DMS 273 (cell line): ENCODE measurements at regions not wholly inside any gene's neighbourhood (a gene's known extent, or its start where the extent isn't known, plus 50 kb on each side); places are given as distances from the start of the nearest gene placed in this dataset.
A peak's percentile ranks its signal among the peaks of the same experiment; 100 is the strongest.

ENCODE experiments used
- DNase-seq: peaks from one replicate; lab custom pipeline; 2025; ENCODE audit not compliant: unreplicated experiment; lab: John Stamatoyannopoulos, UW

DNA sequence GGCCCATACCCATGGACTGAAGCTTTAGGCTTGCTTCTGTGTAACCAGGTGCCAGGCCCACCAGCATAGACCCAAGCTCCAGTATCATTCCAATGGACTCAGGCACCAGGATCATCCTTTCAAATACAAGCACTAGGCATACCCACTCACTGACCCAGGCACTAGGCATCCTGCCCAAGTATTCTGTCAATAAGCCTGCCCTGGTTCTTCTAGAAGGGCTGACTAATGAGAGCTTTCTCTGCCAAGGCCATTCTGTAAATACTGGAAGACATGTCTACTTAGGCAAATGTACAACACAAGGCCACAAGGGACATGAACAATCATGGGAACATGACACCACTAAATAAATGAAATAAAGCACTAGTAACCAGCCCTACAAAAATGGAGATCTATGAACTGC is 352.2 kb downstream of the FSCB start:
- DNase-seq = no peak

DNA sequence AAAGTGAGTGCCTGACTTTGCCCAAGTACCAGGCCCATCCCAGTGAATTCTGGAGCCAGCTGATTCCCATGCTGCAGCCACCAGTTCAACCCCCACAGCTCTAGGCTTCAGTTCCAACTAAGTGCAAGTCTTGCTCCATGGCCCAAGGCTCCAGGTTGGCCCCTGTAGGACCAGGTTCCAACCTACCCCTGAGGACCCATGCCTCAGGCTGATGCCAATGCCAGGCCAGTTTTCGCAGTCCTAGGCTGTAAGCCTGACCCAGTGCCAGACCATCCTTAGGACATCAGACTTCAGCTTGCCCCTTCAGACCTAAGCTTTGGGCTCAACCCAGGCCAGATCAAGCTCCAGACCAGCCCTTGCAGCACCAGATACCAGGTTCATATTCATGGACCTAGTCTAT is 352.6 kb downstream of the FSCB start:
- no peak for DNase-seq

DNA sequence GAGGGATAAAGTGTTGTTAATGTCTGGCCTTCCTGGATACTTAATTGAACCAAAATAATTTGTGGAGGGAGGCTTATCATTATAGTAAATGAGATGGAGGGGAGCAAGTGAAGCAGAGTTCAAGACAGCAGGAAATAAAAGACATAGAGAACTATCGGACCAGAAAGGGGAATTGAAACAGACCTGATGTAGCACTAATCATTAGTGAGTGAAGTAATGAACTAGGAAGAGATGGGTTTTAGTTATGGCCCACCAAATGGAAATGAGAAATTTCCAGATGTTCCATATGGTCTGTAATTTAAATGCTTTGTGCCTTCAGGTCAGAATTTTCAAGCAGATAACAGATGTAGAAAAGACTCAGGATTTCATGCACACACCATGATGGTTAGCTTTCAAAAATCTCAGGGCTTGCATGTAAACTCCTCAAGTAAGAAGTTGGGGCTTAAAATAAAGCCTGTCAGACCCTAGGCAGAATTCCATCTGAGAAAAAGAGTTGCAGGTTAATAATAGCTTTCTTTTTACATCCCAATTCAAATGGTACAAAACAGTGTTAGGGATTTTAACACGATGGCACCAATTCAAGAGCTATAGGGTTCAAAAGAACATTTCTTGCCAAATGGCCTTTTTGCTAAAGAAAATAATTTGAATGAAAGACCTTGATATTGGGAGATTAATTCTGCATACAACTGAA is 355.8 kb downstream of the FSCB start:
- DNase-seq = no peak

DNA sequence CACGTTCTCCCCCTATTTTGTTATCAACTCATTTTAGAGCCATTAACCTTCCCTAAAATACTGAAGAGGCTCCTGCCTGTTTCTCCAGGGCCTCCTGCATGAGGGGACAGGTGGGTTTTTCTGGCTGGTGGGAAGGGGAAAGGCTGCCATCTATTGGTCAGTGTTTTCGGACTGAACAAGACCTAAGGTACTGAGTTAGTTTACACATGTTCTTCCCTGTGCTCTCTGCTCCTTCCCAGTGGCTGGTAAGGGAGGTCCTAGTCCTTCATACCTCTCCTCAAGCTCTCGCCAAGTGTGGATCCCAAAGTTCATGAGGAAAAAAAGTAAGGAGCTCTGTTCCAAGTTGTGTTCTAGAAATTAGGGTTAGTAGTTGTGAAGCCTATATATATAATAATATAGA is 357.5 kb downstream of the FSCB start:
- DNase-seq = peak; percentile 84

DNA sequence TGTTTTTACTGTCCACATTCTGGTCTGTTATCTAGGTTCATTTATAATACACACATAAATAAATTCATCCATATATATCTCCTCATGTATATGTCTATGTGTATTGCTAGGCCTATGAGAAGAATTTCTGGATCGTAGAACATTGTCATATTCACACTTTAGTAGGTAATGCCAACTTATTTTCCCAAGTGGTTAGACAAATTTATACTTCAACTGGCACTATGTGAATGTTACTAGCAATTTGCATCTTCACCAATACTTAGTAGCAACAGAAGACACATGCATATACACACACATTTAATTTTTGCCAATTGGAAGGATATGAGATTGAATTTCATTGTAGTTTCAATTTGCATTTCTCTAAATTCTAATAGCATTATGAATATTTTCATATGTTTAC is 365.1 kb downstream of the FSCB start:
- no peak for DNase-seq

DNA sequence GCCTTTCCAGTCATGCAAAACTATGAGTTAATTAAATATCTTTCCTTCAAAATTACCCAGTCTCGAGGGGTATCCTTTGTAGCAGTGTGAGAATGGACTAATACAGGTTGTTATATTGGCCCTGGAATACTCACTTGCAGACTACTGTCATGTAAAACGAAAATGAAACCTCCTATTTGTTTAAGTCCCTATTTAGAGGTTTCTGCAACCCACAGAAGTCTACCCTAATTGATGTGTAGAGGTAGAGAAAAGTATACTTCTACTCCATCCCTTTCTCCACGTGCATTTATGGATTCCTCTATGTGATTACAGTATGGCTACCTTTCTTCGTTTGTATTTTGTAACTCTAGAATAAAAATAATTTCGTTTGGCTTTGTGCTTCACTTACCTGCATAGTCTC is 371.1 kb downstream of the FSCB start:
- no peak for DNase-seq

DNA sequence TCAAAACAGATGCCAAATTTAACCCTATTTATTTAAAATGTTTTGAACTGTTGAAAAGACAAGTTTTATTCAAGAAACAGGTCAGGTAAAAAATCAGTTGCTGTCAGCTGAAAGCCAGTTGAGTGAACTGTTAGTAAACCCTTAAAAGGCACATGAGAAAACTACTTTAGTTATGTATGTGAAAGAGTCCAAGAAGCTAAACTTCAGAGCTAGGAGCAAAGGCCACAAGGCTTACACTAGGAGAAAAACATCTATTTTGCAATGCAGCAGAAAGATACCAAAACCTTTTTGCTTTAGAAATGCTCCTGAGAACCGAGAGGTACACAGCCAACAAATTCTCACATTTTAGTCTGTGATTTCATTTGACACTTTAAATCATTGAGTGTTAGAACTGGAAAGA is 375.2 kb downstream of the FSCB start:
- DNase-seq = no peak

DNA sequence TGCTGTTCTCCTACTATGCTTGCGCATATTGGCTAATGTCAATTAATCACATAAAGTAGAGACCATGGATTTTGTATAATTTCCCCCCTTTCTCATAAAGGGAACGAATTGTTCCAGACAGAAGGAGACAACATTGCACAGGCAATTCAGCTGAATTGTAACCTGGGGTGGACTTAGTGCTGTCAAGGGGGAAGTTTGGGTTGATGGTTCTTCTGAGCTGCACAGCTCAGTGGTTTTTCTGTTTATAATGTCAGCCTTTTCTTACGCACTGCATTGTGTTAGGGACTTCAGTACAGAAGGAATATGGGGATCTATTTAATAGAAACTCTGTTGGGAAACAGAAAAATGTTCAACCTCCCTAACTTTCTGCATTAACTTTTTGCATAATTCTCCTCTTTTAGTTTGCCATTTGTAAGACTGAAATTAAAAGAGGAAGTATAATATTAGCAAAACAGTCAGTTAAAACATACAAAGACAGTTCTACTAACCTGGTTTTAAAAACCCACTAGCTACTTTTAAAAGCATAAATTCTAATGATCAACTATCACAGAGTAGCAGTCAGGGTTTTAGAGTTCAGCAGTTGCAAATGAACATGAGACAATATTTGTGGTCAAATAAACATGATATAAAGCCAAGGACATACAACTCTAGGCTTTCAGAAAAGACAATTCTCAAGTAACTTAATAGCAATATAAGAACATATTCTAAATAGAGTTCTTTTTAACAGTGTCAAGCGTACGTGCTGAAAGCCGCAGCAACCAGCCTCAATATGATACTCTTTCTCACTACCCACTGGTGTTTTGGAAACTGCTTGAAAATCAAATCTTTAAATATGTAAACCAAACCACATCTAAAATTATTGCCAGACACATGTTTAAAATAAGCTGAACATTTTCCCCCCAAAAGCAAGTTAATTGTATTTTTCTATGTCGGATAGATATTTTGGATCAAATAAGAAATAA is 393.0 kb downstream of the FSCB start:
- DNase-seq = no peak

DNA sequence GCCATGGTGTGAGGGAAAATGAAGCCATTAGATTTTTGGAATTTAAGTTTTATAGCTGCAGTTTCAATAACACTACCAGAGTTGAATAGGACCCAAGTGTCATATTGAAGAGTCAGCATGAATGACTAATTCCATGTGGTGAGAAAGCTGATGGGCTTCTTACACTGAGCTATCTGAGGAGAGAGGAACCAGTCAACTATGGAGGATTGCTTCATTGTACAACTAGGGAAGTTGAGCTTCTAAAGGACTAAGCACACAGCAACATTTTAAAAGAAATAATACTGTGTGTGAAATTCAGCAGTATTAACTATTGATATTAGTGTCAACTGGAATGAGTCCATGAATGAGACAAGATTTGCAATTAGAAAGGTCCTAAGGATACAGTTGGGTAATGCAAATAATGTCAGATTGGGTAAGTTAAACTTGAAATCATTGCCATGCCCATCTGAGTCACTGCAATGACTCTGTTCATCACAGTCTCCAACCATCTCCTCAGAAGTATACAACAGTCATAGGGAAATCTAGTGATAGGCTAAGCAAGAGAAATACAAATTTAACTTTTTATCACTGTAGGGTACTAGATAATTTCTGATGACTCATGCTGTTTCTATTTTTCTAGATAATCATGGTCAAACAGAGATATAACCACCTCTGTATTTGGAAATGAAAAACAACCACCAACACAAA is 394.2 kb downstream of the FSCB start:
- no peak for DNase-seq

DNA sequence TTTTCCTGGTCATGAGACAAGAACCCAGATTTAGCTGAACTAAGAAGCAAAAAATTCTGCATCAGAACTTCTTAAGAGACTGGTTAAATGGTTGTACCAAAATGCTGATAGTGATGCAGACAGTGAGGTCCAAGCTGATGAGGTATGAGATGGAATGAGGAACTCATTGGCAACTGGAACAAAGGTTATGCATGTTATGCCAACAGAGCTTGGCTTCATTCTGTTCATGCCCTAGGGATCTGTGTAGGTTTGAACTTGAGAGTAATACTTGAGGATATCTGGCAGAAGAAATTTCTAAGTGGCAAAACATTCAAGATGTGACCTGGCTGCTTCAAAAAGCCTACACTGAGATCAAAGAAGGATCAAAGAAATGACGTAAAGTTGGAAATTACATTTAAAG is 398.0 kb downstream of the FSCB start:
- DNase-seq = no peak

DNA sequence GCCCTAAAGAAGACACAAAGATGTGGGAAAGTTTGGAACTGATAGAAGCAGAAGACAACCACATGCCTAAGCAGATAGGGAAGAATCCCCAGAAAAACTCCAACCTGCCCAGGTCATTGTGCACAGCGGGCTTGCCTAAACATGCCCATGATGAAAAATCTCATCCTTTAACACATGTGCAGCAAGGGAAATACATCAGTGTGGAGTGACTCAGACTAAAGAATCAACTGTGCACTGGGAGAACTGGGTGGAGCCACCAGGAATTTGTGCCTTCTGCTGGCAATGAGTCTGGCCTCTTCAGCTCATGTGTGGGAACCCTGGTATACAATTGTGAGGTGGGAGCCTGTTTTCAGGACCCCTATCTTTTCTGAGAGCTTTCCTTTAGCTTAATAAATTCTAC is 398.5 kb downstream of the FSCB start:
- no peak for DNase-seq

DNA sequence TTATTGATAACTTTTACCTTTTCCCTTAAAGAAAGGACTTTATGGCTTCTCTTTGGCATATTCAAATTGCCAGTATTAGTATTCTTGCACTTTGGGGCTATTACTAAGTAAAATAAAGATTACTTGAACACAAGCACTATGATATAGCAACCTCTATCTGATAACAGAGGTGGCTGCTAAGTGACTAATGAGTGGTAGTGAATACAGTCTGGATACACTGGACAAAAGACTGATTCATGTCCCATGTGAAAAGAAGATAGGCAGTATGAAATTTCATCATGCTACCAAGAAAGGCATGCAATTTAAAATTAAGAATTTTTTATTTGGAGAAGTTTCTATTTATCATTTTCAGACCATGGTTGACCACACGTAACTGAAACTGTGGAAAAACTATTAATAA is 399.9 kb downstream of the FSCB start:
- no peak for DNase-seq

DNA sequence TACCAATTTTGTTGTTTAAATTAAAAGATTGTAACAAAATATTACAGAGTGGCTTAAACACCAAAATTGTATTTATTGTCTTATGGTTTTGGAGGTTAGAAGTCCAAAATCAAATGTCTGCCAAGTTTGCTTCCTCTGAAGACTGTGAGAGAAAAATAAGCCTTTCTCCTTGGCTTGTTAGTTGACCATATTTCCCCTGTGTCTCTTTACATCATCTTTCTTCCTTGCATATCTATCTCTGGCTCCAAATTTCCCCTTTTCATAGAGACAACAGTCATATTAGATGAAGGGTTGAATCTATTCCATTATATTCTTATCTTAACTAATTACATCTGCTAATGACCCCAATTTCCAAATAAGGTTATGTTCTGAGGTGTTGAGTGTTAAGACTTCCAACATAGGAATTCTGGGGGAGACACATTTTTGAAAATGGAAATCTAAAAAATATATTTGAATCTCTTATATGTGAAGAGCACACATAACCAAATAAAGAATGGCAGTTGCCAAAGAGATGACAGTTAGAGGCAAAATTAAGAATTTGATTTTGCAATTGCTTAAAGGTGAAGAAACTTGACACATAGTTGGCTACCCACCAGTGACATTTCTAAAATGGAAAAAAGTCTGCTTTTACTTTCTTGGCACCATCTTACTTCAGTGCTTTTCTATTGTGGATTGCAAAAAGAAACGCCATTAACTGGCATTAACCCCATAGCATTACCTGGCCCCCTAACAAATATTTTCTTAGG is 407.2 kb downstream of the FSCB start:
- DNase-seq = no peak

DNA sequence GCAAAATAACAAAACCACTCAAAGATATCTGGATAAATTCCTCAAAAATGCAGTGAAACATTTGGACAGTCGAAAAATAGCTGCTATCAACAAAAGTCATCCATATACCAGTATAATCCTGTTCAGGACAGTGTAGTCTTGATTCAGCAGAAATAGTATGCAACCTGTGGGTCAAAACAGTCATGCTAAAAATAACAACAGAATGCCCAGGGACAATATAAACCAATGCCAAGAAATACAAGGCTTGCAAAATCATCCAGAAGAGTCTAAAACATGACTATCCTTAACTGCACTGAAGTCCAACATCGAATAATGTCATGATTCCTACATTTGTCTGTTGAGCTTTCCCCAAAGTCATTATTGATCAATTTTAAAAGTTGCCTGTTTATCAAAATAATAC is 425.9 kb downstream of the FSCB start:
- DNase-seq = peak; percentile 11

DNA sequence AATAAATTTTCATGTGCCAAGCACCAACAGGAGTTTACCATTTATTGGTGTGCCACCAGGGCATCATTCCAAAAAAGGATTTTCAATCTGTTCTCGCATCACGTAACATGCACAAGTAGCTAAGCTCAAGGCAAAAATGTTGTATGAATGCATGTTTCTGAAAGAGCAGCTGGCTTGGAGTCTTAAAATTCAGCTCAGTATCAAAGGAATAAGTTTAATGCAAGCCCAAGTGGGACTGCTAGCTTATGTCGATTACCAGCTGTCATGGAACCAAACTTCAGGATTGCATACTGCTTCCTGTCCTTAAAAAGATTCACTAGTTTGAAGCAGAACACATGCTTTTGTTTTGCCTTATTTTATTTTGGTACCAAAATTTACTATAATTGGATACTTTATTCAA is 437.0 kb downstream of the FSCB start:
- peak; percentile 94 for DNase-seq

DNA sequence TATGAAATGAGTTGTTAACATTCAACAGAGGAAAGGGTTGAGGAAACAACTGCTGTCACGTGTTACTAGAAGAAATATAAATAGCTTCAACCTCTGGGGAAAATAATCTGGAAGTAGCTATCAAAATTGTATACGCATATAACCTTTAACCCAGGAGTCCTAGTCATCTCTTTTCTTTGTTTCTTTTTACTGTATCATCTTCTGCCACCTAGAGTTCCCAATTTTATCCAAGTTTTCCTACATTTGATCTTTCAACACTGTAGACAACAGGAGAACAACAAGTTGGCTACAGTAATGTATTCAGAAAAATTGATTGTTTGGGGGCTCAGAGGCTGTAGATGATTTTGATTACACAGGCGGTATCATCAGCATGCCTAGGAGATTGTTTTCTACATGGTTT is 453.7 kb downstream of the FSCB start:
- no peak for DNase-seq

DNA sequence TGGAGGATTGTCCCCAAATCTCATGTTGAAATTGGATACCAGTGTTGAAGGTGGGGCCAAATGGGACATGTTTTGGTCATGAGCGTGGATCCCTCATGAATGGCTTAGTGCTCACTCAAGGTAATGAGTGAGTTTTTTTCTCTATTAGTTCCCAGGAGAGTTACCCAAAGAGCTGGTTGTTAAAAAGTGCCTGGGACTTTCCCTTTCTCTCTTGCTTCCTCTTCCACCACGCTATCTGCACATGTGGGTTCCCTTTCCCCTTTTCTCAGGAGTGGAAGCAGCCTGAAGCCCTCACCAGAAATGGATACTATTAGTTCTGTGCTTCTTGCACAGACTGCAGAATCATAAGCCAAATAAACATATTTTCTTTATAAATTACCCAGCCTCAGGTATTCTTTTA is 465.4 kb downstream of the FSCB start:
- no peak for DNase-seq

DNA sequence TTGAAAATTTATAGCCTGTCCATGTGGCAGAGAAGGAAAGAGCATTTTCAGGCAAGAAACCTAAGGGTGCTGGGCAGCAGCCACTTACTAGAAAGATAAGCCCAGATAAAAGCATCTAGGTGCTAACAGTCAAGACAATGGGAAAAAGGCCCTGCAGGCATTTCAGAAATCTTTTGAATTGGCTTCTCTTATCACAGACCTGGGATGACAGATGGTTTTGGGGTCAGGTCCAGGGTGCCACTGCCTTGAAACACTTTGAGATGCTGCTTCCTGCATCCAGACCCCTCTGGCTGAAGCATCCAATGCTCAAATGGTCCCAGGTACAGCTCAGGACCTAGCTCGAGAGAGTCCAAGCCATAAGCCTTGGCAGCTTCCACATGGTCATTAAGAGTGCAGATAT is 466.5 kb downstream of the FSCB start:
- DNase-seq = no peak

DNA sequence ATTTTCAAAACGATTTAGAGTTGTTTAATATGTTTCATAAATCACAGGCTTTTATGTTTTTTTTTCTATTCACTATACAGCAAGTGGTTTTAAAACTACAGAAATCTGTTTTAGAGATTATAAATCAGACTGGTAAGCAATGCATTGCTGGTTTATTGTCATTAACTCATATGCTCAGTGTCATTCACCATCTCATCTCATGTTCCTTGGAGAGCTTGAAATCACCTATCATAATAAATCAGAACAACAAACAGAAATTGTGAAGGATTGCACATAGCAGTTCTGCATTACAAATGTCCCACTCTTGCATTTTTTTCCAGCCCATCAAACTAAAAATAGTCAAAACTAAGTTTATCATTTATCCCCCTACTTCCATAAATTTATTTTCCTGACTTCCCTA is 470.8 kb downstream of the FSCB start:
- no peak for DNase-seq

DNA sequence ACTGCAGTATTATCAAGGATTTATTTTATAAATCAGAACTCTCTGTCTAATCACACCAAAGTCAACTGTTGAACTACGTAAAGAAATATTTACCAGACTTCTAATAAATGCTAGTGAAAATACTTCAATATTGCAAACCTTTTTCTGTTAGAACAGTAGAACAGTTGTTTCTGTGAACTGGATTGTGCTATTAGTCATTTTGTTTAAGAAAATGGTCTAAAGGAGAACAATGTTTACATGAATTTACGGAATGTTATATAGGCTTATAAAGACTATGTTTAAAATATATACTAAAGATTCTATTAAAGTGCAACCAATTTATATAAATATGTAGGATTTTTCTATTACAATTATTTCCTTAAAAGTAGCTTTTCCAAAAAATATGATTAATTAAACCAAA is 471.4 kb downstream of the FSCB start:
- DNase-seq = no peak

DNA sequence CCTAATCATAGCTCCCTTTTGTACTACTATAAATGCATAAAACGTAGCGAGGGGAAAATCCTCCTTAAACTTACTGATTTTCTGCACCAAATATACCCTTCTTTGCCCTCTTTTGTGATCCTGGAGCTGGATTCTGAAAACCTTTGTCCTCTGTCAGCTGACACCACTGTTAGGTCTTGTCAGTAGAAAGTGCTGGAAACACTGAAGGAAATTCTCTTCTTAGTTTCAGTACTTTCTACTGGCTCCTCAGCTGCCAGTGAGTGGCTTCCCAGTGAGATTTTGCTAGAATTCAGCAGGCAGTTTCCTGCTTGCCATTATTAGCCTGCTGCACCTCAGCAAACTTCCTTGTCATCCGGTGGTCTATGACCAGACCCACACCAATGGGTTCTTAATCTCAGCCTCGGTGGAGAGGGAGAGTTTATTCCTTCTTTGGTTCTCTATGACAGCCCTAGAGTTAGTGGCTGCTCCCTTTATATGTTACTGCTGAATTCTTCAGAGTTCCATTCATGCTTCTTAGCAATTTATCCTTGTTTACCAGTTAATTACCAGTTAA is 476.2 kb downstream of the FSCB start:
- no peak for DNase-seq
